T-helper 2 cell treated with Interferon-gamma antibody and Interleukin-4, amounts not matched to agents 100 ng/mL and 5 ng/mL, for 36 hours (primary cell): ENCODE measurements at regions not wholly inside any gene's neighbourhood (a gene's known extent, or its start where the extent isn't known, plus 50 kb on each side); places are given as distances from the start of the nearest gene placed in this dataset.

Source experiments
- intact Hi-C: fragments of 100-400 bp; cut with micrococcal nuclease; formaldehyde crosslinking; loops from one replicate; pipeline ENCODE4 v1.15.1; 2023

GRCh38 chr22:48976556-48977535 is 850.8 kb downstream of the BRD1 start:
- intact Hi-C loops, result no loop called here

GRCh38 chr22:48975886-48976285 is 851.8 kb downstream of the BRD1 start:
- intact Hi-C loops, result no loop called here

GRCh38 chr22:48975316-48975741 is 852.3 kb downstream of the BRD1 start:
- intact Hi-C loops, result no loop called here

- intact Hi-C loops, result no loop called here
Observed at GRCh38 chr22:48974443-48975315, 853.0 kb downstream of the BRD1 start.

GRCh38 chr22:48973694-48974041 is 854.0 kb downstream of the BRD1 start:
- intact Hi-C loops, result no loop called here

- intact Hi-C loops, result no loop called here
Observed at GRCh38 chr22:48972979-48973693, 854.5 kb downstream of the BRD1 start.

- intact Hi-C loops, result no loop called here
Observed at GRCh38 chr22:48968201-48968959, 859.3 kb downstream of the BRD1 start.

GRCh38 chr22:48963405-48963804 is 864.3 kb downstream of the BRD1 start:
- intact Hi-C loops, result no loop called here

GRCh38 chr22:48961705-48962104 is 866.0 kb downstream of the BRD1 start:
- intact Hi-C loops, result no loop called here

- intact Hi-C loops, result no loop called here
Observed at GRCh38 chr22:48960980-48961660, 866.6 kb downstream of the BRD1 start.

GRCh38 chr22:48960576-48960975 is 867.1 kb downstream of the BRD1 start:
- intact Hi-C loops, result no loop called here

GRCh38 chr22:48959496-48959895 is 868.2 kb downstream of the BRD1 start:
- intact Hi-C loops, result no loop called here

- intact Hi-C loops, result no loop called here
Observed at GRCh38 chr22:48957987-48958321, 869.7 kb downstream of the BRD1 start.

GRCh38 chr22:48957311-48957986 is 870.2 kb downstream of the BRD1 start:
- intact Hi-C loops, result no loop called here

- intact Hi-C loops, result no loop called here
Observed at GRCh38 chr22:48955351-48956311, 872.0 kb downstream of the BRD1 start.

GRCh38 chr22:48954781-48955311 is 872.8 kb downstream of the BRD1 start:
- intact Hi-C loops, result no loop called here

GRCh38 chr22:48953830-48954229 is 873.8 kb downstream of the BRD1 start:
- intact Hi-C loops, result no loop called here

- intact Hi-C loops, result no loop called here
Observed at GRCh38 chr22:48953103-48953720, 874.5 kb downstream of the BRD1 start.
